ENCODE measurements at regions not wholly inside any gene's neighbourhood (a gene's known extent, or its start where the extent isn't known, plus 50 kb on each side); places are given as distances from the start of the nearest gene placed in this dataset.

- peaks cover 2% of the 10 kb centered on the region for H3K27me3 Mint-ChIP-seq
These were observed 409.1 kb downstream of the SETD4 start for GRCh38 chr21:35651196-35651595.

GRCh38 chr21:35649186-35649585, 411.1 kb downstream of the SETD4 start:
- Mint-ChIP-seq H3K4me1 (ENCODE audit: low read depth) (no peaks in the 10 kb centered on the region), H3K27ac (no peak overlapping the region), H3K27me3 (peaks cover 2% of the 10 kb centered on the region)

More at GRCh38 chr21:35651196-35651595, 409.1 kb downstream of the SETD4 start:
- H3K9me3 Mint-ChIP-seq (ENCODE audit: low read depth) = no peaks in the 10 kb centered on the region
- H3K27ac Mint-ChIP-seq = no peak overlapping the region
- H3K4me3 Mint-ChIP-seq = no peak overlapping the region
- H3K4me1 Mint-ChIP-seq (ENCODE audit: low read depth) = no peaks in the 10 kb centered on the region
- no peaks in the 10 kb centered on the region for H3K36me3 Mint-ChIP-seq

GRCh38 chr21:35648512-35648911, 411.8 kb downstream of the SETD4 start:
- no peaks in the 10 kb centered on the region for H3K36me3 Mint-ChIP-seq
- H3K4me1 Mint-ChIP-seq (ENCODE audit: low read depth) = no peaks in the 10 kb centered on the region
- peaks cover 2% of the 10 kb centered on the region for H3K27me3 Mint-ChIP-seq

More at GRCh38 chr21:35649186-35649585, 411.1 kb downstream of the SETD4 start:
- no peaks in the 10 kb centered on the region for H3K36me3 Mint-ChIP-seq
- no peak overlapping the region for H3K4me3 Mint-ChIP-seq
- no peaks in the 10 kb centered on the region for H3K9me3 Mint-ChIP-seq (ENCODE audit: low read depth)

GRCh38 chr21:35646606-35647005, 413.7 kb downstream of the SETD4 start:
- no peak overlapping the region for H3K27ac Mint-ChIP-seq
- no peak overlapping the region for H3K4me3 Mint-ChIP-seq
- H3K4me1 Mint-ChIP-seq (ENCODE audit: low read depth) = no peaks in the 10 kb centered on the region
- H3K9me3 Mint-ChIP-seq (ENCODE audit: low read depth) = no peaks in the 10 kb centered on the region
- no peaks in the 10 kb centered on the region for H3K36me3 Mint-ChIP-seq
- peaks cover 4% of the 10 kb centered on the region for H3K27me3 Mint-ChIP-seq

More at GRCh38 chr21:35648512-35648911, 411.8 kb downstream of the SETD4 start:
- Mint-ChIP-seq H3K4me3 (no peak overlapping the region), H3K9me3 (ENCODE audit: low read depth) (no peaks in the 10 kb centered on the region), H3K27ac (no peak overlapping the region)

GRCh38 chr21:35645991-35646390, 414.3 kb downstream of the SETD4 start:
- Mint-ChIP-seq H3K27ac (no peak overlapping the region), H3K36me3 (no peaks in the 10 kb centered on the region), H3K4me3 (no peak overlapping the region), H3K4me1 (ENCODE audit: low read depth) (no peaks in the 10 kb centered on the region), H3K9me3 (ENCODE audit: low read depth) (no peaks in the 10 kb centered on the region), H3K27me3 (peaks cover 4% of the 10 kb centered on the region)

- peaks cover 4% of the 10 kb centered on the region for H3K27me3 Mint-ChIP-seq
- H3K27ac Mint-ChIP-seq = no peak overlapping the region
- H3K36me3 Mint-ChIP-seq = no peaks in the 10 kb centered on the region
- H3K9me3 Mint-ChIP-seq (ENCODE audit: low read depth) = no peaks in the 10 kb centered on the region
- H3K4me3 Mint-ChIP-seq = no peak overlapping the region
- no peaks in the 10 kb centered on the region for H3K4me1 Mint-ChIP-seq (ENCODE audit: low read depth)
These were observed 415.8 kb downstream of the SETD4 start for GRCh38 chr21:35644523-35644922.

- Mint-ChIP-seq H3K27me3 (peaks cover 2% of the 10 kb centered on the region), H3K4me3 (no peak overlapping the region), H3K36me3 (no peaks in the 10 kb centered on the region), H3K4me1 (ENCODE audit: low read depth) (no peaks in the 10 kb centered on the region), H3K9me3 (ENCODE audit: low read depth) (no peaks in the 10 kb centered on the region), H3K27ac (no peak overlapping the region)
These were observed 417.1 kb downstream of the SETD4 start for GRCh38 chr21:35643176-35643575.

- no peak overlapping the region for H3K27ac Mint-ChIP-seq
- no peaks in the 10 kb centered on the region for H3K4me1 Mint-ChIP-seq (ENCODE audit: low read depth)
- H3K4me3 Mint-ChIP-seq = no peak overlapping the region
- H3K27me3 Mint-ChIP-seq = peaks cover 8% of the 10 kb centered on the region
- no peaks in the 10 kb centered on the region for H3K36me3 Mint-ChIP-seq
- no peaks in the 10 kb centered on the region for H3K9me3 Mint-ChIP-seq (ENCODE audit: low read depth)
These were observed 418.9 kb downstream of the SETD4 start for GRCh38 chr21:35641271-35642016.

GRCh38 chr21:35637431-35637830, 422.9 kb downstream of the SETD4 start:
- Mint-ChIP-seq H3K4me3 (no peak overlapping the region), H3K36me3 (no peaks in the 10 kb centered on the region), H3K27ac (no peak overlapping the region), H3K4me1 (ENCODE audit: low read depth) (no peaks in the 10 kb centered on the region), H3K9me3 (ENCODE audit: low read depth) (no peaks in the 10 kb centered on the region), H3K27me3 (peaks cover 10% of the 10 kb centered on the region)

GRCh38 chr21:35635994-35636393, 424.3 kb downstream of the SETD4 start:
- Mint-ChIP-seq H3K27ac (no peak overlapping the region), H3K36me3 (no peaks in the 10 kb centered on the region), H3K4me1 (ENCODE audit: low read depth) (no peaks in the 10 kb centered on the region), H3K27me3 (peaks cover 10% of the 10 kb centered on the region), H3K9me3 (ENCODE audit: low read depth) (no peaks in the 10 kb centered on the region), H3K4me3 (no peak overlapping the region)

GRCh38 chr21:35635261-35635660, 425.1 kb downstream of the SETD4 start:
- Mint-ChIP-seq H3K27ac (no peak overlapping the region), H3K4me1 (ENCODE audit: low read depth) (no peaks in the 10 kb centered on the region), H3K4me3 (no peak overlapping the region), H3K36me3 (no peaks in the 10 kb centered on the region), H3K9me3 (ENCODE audit: low read depth) (no peaks in the 10 kb centered on the region), H3K27me3 (peaks cover 10% of the 10 kb centered on the region)

- Mint-ChIP-seq H3K36me3 (no peaks in the 10 kb centered on the region), H3K27ac (no peak overlapping the region), H3K4me1 (ENCODE audit: low read depth) (no peaks in the 10 kb centered on the region), H3K4me3 (no peak overlapping the region), H3K27me3 (peaks cover 10% of the 10 kb centered on the region), H3K9me3 (ENCODE audit: low read depth) (no peaks in the 10 kb centered on the region)
These were observed 426.8 kb downstream of the SETD4 start for GRCh38 chr21:35633501-35633900.

- H3K36me3 Mint-ChIP-seq = no peaks in the 10 kb centered on the region
- peaks cover 10% of the 10 kb centered on the region for H3K27me3 Mint-ChIP-seq
- H3K4me3 Mint-ChIP-seq = no peak overlapping the region
- H3K27ac Mint-ChIP-seq = no peak overlapping the region
- H3K9me3 Mint-ChIP-seq (ENCODE audit: low read depth) = no peaks in the 10 kb centered on the region
- H3K4me1 Mint-ChIP-seq (ENCODE audit: low read depth) = no peaks in the 10 kb centered on the region
These were observed 427.6 kb downstream of the SETD4 start for GRCh38 chr21:35632711-35633110.

GRCh38 chr21:35628316-35628715, 432.0 kb downstream of the SETD4 start:
- Mint-ChIP-seq H3K27me3 (peaks cover 2% of the 10 kb centered on the region), H3K4me3 (no peak overlapping the region), H3K27ac (no peak overlapping the region), H3K36me3 (no peaks in the 10 kb centered on the region), H3K9me3 (ENCODE audit: low read depth) (no peaks in the 10 kb centered on the region), H3K4me1 (ENCODE audit: low read depth) (no peaks in the 10 kb centered on the region)

GRCh38 chr21:35627462-35627861, 432.9 kb downstream of the SETD4 start:
- no peak overlapping the region for H3K27ac Mint-ChIP-seq
- H3K9me3 Mint-ChIP-seq (ENCODE audit: low read depth) = no peaks in the 10 kb centered on the region
- H3K4me1 Mint-ChIP-seq (ENCODE audit: low read depth) = no peaks in the 10 kb centered on the region

GRCh38 chr21:35625576-35625975, 434.8 kb downstream of the SETD4 start:
- no peak overlapping the region for H3K27ac Mint-ChIP-seq
- H3K9me3 Mint-ChIP-seq (ENCODE audit: low read depth) = no peaks in the 10 kb centered on the region
- H3K4me1 Mint-ChIP-seq (ENCODE audit: low read depth) = no peaks in the 10 kb centered on the region
- no peaks in the 10 kb centered on the region for H3K36me3 Mint-ChIP-seq
- no peak overlapping the region for H3K4me3 Mint-ChIP-seq
- peaks cover 2% of the 10 kb centered on the region for H3K27me3 Mint-ChIP-seq

More at GRCh38 chr21:35627462-35627861, 432.9 kb downstream of the SETD4 start:
- H3K36me3 Mint-ChIP-seq = no peaks in the 10 kb centered on the region
- H3K4me3 Mint-ChIP-seq = no peak overlapping the region
- peaks cover 2% of the 10 kb centered on the region for H3K27me3 Mint-ChIP-seq

Data from activated naive CD8-positive, alpha-beta T cell (primary cell).